Activated CD4-positive, alpha-beta T cell treated with anti-CD3 and anti-CD28 coated beads, Interleukin-2, amount 50 U/mL, for 4 hours (primary cell): ENCODE measurements at regions not wholly inside any gene's neighbourhood (a gene's known extent, or its start where the extent isn't known, plus 50 kb on each side); places are given as distances from the start of the nearest gene placed in this dataset.

Source experiments
- DNase-seq, 2 experiments: peaks; one replicate each; pipeline ENCODE4 v3.0.0-alpha.2; 2020

DNA sequence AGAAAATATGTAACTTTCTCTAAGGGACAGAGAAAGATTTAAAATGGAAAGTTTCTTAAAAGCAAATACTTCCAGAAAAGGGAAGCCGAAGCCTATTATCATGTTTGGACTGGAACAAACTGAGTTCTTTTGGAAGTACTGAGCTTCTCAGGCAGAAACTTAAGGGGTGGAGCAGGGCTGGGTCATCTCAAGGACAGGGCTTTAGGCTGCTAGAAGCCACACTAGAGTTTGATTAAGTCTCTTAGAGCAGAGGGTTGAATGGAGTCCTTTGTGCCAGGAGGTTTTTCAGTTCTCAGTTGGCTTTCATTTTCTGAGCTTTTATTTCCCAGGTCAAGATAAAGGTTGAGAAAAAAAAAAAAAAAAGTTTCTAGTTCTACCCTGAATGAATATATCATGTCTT is 432.7 kb downstream of the SLITRK5 start:
- DNase-seq: no peak

DNA sequence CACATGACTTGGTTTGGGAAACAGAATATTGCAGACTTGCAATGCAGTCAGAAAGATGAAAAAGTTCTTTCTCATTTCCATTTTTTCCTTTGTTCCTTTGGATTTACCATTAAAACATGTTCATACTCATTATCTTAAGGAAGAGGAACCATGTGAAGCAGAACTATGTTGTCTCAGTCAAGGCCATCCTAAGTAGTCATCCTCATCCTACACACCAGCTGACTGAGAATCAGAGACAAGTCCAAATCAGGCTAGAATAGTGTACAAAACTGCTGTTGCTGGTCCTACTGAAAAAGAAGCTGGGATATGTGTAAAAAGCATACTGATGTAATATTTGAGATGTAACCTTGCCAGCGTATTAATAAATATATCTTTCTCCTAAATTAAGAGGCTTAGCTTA is 433.4 kb downstream of the SLITRK5 start:
- DNase-seq: no peak

GRCh38 chr13:88107570-88107969 is 436.4 kb downstream of the SLITRK5 start:
- DNase-seq: no peak

GRCh38 chr13:88112526-88112925 is 441.4 kb downstream of the SLITRK5 start:
- DNase-seq: no peak

DNA sequence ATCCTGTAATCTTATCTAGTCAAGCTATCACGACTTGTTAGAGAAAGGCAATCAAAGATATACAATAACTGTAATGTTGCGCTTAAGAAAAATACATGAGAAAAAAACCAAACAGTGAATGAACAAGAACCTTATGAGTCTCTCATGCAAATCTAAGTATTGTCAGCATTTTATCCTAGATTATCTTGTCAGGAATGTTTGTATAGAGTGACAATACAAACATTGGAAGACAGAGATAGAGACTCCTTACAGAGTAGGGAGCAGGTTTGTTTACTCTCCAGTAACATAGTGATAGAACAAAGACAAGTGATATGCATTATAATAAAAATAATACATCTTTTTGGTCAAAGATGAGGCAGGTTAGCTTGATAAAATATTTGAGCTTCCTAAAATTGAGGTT is 444.8 kb downstream of the SLITRK5 start:
- no peak for DNase-seq

DNA sequence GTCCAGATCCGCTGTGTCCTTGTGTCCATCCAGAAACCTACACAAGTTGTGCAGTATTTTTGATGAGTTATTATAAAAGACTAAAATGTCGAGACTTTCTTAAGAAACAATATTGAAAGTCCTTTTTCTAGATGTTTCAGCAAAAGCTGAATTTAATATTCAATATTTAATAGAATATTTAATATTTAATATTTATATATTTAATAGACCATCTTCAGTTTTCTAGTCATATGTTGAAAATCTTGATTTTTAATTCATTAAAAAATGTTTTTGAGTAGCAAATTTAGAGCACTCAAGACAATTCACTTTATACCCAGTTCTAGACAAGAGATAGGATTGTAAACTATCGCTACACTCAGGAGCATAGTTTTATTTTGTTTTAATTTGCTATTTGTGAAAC is 447.8 kb downstream of the SLITRK5 start:
- no peak for DNase-seq

DNA sequence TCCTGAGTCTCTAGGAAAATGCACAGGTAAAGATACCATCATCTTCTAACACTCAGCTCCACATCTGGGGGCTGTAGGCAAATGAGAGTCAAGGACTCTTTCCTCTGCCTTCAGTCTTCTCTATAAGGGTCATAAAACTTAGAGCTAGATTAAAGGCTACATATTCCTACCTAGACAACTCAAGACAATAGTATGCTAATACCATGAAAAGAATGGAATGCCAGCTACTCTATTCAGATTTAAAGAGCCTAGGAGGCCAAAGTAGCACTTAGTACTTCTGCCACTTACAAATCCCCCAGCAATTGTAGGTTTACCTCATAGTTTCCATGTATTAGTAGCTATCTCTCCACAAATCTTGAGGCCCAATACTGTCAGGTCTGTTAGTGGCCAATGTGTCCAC is 453.0 kb downstream of the SLITRK5 start:
- no peak for DNase-seq

DNA sequence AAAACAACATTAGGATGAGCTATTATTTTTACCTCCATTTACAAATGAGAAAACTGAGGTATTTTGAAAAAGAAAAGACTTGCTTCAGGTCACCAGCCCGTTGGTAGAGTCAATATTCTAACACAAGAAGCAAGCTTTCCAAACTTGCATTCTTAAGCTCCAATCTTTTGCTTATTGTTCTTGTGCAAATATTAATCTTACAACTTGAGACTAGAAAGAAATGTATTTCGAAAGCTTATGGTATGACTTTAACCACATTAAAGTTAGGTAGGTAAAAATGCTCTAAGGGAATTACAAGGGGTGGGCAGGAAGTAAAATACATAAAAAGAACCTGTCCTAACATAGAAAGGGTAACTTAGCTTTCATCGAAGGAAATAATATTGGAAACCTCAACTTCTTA is 453.9 kb downstream of the SLITRK5 start:
- no peak for DNase-seq

- DNase-seq: no peak
These were observed 465.1 kb downstream of the SLITRK5 start for GRCh38 chr13:88136098-88136790.

- DNase-seq: no peak
These were observed 471.5 kb downstream of the SLITRK5 start for GRCh38 chr13:88142653-88143052.

DNA sequence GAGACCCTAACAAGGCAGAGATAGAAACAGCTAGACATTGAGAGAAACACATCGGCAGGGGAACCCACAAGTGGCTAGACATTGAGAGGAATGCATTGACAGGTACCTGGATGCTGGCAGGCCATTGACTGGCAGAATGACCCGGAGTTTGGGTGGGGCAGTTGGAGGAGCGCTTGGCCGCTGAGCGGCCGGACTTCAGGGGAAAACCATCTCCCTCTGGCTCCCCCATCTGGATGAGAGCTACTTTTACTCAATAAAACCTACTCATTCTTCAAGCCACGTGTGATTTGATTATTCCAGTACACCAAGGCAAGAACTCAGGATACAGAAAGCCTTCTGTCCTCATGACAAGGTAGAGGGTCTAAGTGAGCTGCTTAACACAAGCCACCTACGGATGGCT is 473.4 kb downstream of the SLITRK5 start:
- no peak for DNase-seq

- no peak for DNase-seq
These were observed 482.2 kb downstream of the SLITRK5 start for GRCh38 chr13:88153353-88153752.

- DNase-seq: no peak
These were observed 482.8 kb downstream of the SLITRK5 start for GRCh38 chr13:88154001-88154400.

DNA sequence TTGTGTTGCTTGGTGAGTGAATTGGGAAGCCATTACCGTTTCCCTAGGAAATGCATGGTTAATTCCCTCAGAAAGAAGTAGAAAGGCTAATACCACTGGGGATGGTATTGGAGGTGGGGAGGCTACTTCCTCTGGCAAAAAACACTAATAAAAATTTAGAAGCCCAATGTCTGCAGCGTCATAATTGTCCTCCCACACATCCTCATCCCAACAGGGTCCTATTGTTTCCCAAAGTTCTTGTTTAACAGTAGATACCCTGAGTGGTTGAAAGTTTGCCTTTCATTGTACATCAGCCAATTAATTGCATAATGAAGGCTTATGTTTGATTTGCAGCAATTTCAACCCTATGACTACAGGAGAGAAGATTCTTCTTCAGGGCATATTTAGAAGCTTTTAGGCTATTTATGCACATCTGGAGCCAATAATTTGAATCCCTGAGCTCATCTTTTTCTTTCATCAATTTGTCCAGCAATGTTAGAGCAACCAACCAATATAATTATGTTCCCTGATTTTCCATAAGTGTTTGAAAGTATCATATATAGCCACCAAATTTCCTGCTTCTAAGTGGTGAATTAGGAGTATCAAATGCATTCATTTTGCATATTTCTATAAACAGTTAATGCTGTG is 491.0 kb downstream of the SLITRK5 start:
- DNase-seq: no peak

GRCh38 chr13:88176231-88176630 is 505.1 kb downstream of the SLITRK5 start:
- no peak for DNase-seq

DNA sequence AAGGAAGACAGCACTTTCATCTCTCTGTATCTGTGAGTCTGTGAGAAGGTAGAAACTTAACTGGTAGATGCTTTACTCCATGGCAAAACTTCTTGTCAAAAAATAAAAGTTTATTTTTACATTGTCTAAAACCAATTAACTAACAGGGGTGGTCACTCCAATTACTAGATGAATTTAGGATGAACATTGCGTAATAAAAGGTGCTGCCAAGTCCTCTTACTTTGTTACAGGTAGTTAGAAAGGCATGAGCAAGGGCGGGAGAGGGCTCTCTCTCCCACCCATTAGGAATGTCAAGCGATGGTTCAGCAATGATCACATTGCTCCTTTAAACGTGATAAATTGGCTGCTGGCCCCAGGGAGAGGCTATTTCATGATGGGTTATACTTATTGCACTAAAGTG is 512.3 kb downstream of the SLITRK5 start:
- no peak for DNase-seq

DNA sequence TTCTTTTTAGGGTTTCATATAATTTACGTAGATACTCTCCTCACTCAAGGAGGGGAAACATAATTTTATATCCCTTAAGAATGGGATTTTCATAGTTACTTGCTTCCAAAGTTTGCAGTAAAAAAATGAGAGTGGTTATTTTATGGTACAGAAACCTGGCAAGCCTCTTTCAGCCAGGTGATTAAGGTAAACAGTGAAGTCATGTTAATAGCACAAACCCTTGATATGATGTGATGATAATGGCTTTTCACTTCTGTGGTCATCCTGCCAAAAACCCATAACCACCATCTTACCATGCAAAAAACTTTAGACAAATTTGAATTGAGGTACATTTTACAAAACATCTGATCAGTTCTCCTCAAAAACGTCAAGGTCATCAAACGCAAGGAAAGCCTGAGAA is 517.8 kb downstream of the SLITRK5 start:
- DNase-seq: no peak

DNA sequence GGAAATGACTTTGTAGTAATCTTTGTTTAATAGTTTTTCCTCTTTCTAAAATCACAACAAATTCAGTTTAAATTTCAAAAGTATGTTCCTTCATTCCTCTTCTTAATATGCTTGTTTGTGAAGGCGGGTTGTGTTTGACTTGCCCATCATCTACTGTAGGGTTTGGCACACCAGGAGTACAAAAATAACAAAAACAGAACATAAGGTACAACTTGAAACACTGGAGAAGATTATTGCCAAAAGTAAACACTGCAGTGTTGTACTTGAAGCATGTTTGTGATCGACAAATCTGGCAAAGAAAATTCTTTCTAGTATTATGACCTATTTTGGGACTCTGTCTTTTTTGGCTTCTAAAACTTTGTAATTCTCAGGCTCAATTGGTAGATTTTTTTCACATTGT is 518.6 kb downstream of the SLITRK5 start:
- DNase-seq: no peak

- no peak for DNase-seq
These were observed 524.9 kb downstream of the SLITRK5 start for GRCh38 chr13:88196106-88196505.

DNA sequence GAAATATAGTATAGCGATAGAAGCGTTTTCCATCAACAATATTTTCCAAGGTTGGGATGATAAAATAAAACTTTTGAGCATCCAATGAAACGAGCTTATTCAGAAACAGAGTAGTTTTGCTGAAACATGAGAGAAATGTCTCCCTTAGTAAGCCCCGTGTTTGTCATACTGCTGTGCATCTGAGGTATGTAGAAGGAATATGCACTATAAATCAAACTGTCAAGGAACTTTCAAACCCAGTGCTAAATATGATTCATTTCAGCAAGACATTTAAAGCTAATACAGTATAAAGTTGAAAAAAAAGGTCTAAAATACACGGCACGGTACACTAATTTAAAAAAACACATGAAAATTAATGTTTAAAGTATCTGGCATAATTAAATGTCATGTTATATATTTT is 546.2 kb downstream of the SLITRK5 start:
- no peak for DNase-seq

DNA sequence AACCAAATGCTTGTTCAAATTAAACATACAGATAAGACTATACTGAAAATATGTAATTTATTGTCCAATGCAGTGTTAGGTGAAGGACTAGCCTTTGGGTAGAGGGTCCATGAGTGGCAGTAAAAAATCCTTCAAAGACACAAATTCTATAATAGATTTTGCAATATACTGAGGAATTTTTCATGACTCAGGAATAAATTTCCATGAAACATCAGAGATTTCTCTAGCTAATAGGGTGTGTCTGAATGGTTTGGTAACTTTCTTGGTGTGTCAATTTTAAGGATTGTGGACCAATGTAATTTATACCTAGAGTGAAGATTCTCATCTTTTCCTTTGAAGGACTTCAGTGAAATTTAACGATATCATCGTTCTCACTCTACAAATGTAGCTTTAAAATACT is 546.7 kb downstream of the SLITRK5 start:
- DNase-seq: no peak

GRCh38 chr13:88223958-88224357 is 552.8 kb downstream of the SLITRK5 start:
- no peak for DNase-seq

- no peak for DNase-seq
These were observed 564.3 kb downstream of the SLITRK5 start for GRCh38 chr13:88235441-88235840.

- DNase-seq: no peak
These were observed 575.1 kb downstream of the SLITRK5 start for GRCh38 chr13:88246239-88246638.

GRCh38 chr13:88248393-88248792 is 577.2 kb downstream of the SLITRK5 start:
- no peak for DNase-seq
